AG04450 (cell line): ENCODE measurements at regions not wholly inside any gene's neighbourhood (a gene's known extent, or its start where the extent isn't known, plus 50 kb on each side); places are given as distances from the start of the nearest gene placed in this dataset.

Source experiments
- CTCF ChIA-PET: fragments of 300-600, 350-600 bp; formaldehyde crosslinking; extraction: SDS; loops from one replicate; lab custom pipeline; 2022; ENCODE audit warnings: antibody characterized with exemption, inconsistent platforms; lab: Charles Lee
- POLR2A ChIA-PET: fragments of 350-600 bp; formaldehyde crosslinking; extraction: SDS; loops from one replicate; lab custom pipeline; 2021; ENCODE audit warnings: antibody characterized with exemption, inconsistent platforms; lab: Yijun Ruan, JAX
- DNase-seq: peaks from one replicate; pipeline ENCODE4 v3.0.0-alpha.2; 2011; ENCODE audit warnings: low read depth, low spot score
- H3K27ac ChIP-seq: one replicate; pipeline ENCODE4 v1.5.1; 2012; ENCODE audit warnings: low read depth, low read length, control low read depth
- H3K27me3 ChIP-seq: one replicate; pipeline ENCODE4 v1.6.0; 2012; ENCODE audit warnings: low read length; ENCODE audit not compliant: control insufficient read depth, insufficient read depth
- H3K4me3 ChIP-seq: 2 replicates; pipeline ENCODE4 v1.5.1; 2011; ENCODE audit warnings: mild to moderate bottlenecking, low read depth, low read length, control low read depth
- H3K9me3 ChIP-seq: 2 replicates; pipeline ENCODE4 v1.5.1; 2012; ENCODE audit warnings: low read length; ENCODE audit not compliant: control insufficient read depth, insufficient read depth
- CTCF ChIP-seq: IDR thresholded peaks from 2 replicates; pipeline ENCODE4 v1.5.1; 2011; ENCODE audit warnings: low read depth, low read length, control low read depth, inconsistent platforms

GRCh38 chr1:57621776-57622175 is 197.9 kb upstream of the DAB1 start:
- CTCF ChIA-PET: no interaction called here
- no peak for DNase-seq
- TF ChIP-seq CTCF: no peak
- H3K27ac ChIP-seq: no peak overlapping the region
- peaks cover 3% of the 10 kb centered on the region for H3K27me3 ChIP-seq
- H3K9me3 ChIP-seq: no peaks in the 10 kb centered on the region
- POLR2A ChIA-PET: no interaction called here
- H3K4me3 ChIP-seq: no peak overlapping the region

- TF ChIP-seq CTCF: no peak
- Histone ChIP-seq H3K9me3 (no peaks in the 10 kb centered on the region), H3K27ac (no peak overlapping the region), H3K4me3 (no peak overlapping the region), H3K27me3 (peaks cover 3% of the 10 kb centered on the region)
- CTCF ChIA-PET: no interaction called here
- DNase-seq: no peak
- POLR2A ChIA-PET: no interaction called here
Measured at GRCh38 chr1:57620605-57621004, 196.7 kb upstream of the DAB1 start.

GRCh38 chr1:57616921-57617320 is 193.1 kb upstream of the DAB1 start:
- TF ChIP-seq CTCF: no peak
- Histone ChIP-seq H3K9me3 (no peaks in the 10 kb centered on the region), H3K4me3 (no peak overlapping the region), H3K27ac (no peak overlapping the region), H3K27me3 (peaks cover 3% of the 10 kb centered on the region)
- ChIA-PET POLR2A (no interaction called here), CTCF (no interaction called here)
- no peak for DNase-seq

GRCh38 chr1:57615956-57616355 is 192.1 kb upstream of the DAB1 start:
- no peak for TF ChIP-seq CTCF
- Histone ChIP-seq H3K9me3 (no peaks in the 10 kb centered on the region), H3K27me3 (no peaks in the 10 kb centered on the region), H3K27ac (no peak overlapping the region), H3K4me3 (no peak overlapping the region)
- no peak for DNase-seq
- ChIA-PET POLR2A (no interaction called here), CTCF (no interaction called here)

- ChIA-PET CTCF (no interaction called here), POLR2A (no interaction called here)
- no peaks in the 10 kb centered on the region for H3K9me3 ChIP-seq
- DNase-seq: no peak
- no peak for TF ChIP-seq CTCF
- no peak overlapping the region for H3K27ac ChIP-seq
- peaks cover 4% of the 10 kb centered on the region for H3K27me3 ChIP-seq
- H3K4me3 ChIP-seq: no peak overlapping the region
Measured at GRCh38 chr1:57612833-57613232, 189.0 kb upstream of the DAB1 start.
